ENCODE measurements at regions not wholly inside any gene's neighbourhood (a gene's known extent, or its start where the extent isn't known, plus 50 kb on each side); places are given as distances from the start of the nearest gene placed in this dataset.

GRCh38 chr2:18297534-18298058 lies 262.9 kb downstream of the RDH14 start:
- intact Hi-C loops (cut with DNase I): no loop called here
- Histone ChIP-seq H3K4me3 (replicated peaks in 1 of 3) (no peak overlapping the region), H3K27me3 (no peaks in the 10 kb centered on the region), H3K9me3 (no peaks in the 10 kb centered on the region), H3K36me3 (no peaks in the 10 kb centered on the region), H3K27ac (no peak overlapping the region), H3K4me1 (no peaks in the 10 kb centered on the region)
- TF ChIP-seq CTCF (IDR thresholded peaks at IDR 0.05) (no peak), POLR2A (IDR thresholded peaks at IDR 0.05) (no peak)
- 86 to 89% methylated on average over 6 of the region's 6 CpGs for WGBS, 2 donors
- DNase-seq: no peak

- intact Hi-C loops (cut with DNase I): no loop called here
- Histone ChIP-seq H3K36me3 (no peaks in the 10 kb centered on the region), H3K9me3 (no peaks in the 10 kb centered on the region), H3K27me3 (no peaks in the 10 kb centered on the region), H3K27ac (no peak overlapping the region), H3K4me1 (no peaks in the 10 kb centered on the region), H3K4me3 (replicated peaks in 1 of 3) (no peak overlapping the region)
- TF ChIP-seq CTCF (IDR thresholded peaks at IDR 0.05): no peak
- no peak for TF ChIP-seq POLR2A (IDR thresholded peaks at IDR 0.05)
- no peak for DNase-seq
Observed at GRCh38 chr2:18290386-18290785, 270.1 kb downstream of the RDH14 start.

GRCh38 chr2:18286897-18287296 lies 273.6 kb downstream of the RDH14 start:
- DNase-seq: no peak
- Histone ChIP-seq H3K4me1 (no peaks in the 10 kb centered on the region), H3K36me3 (no peaks in the 10 kb centered on the region), H3K27me3 (no peaks in the 10 kb centered on the region), H3K9me3 (no peaks in the 10 kb centered on the region), H3K4me3 (replicated peaks in 1 of 3) (no peak overlapping the region), H3K27ac (no peak overlapping the region)
- intact Hi-C loops (cut with DNase I): no loop called here
- no peak for TF ChIP-seq CTCF (IDR thresholded peaks at IDR 0.05)
- no peak for TF ChIP-seq POLR2A (IDR thresholded peaks at IDR 0.05)

GRCh38 chr2:18284331-18284730 lies 276.1 kb downstream of the RDH14 start:
- no peak for TF ChIP-seq CTCF (IDR thresholded peaks at IDR 0.05)
- TF ChIP-seq POLR2A (IDR thresholded peaks at IDR 0.05): no peak
- whole genome bisulfite sequencing, 2 donors: 94% methylated on average over 4 of the region's 4 CpGs

GRCh38 chr2:18282026-18282425 lies 278.4 kb downstream of the RDH14 start:
- intact Hi-C loops (cut with DNase I): no loop called here
- H3K27ac ChIP-seq: no peak overlapping the region

More at GRCh38 chr2:18284331-18284730, 276.1 kb downstream of the RDH14 start:
- DNase-seq: no peak
- no peaks in the 10 kb centered on the region for H3K4me1 ChIP-seq
- H3K27ac ChIP-seq: no peak overlapping the region
- no peak overlapping the region for H3K4me3 ChIP-seq (replicated peaks in 1 of 3)
- no peaks in the 10 kb centered on the region for H3K27me3 ChIP-seq
- intact Hi-C loops (cut with DNase I): no loop called here
- no peaks in the 10 kb centered on the region for H3K9me3 ChIP-seq
- H3K36me3 ChIP-seq: no peaks in the 10 kb centered on the region

More at GRCh38 chr2:18282026-18282425, 278.4 kb downstream of the RDH14 start:
- no peak overlapping the region for H3K4me3 ChIP-seq (replicated peaks in 1 of 3)
- DNase-seq: no peak
- TF ChIP-seq POLR2A (IDR thresholded peaks at IDR 0.05) (no peak), CTCF (IDR thresholded peaks at IDR 0.05) (no peak)
- H3K36me3 ChIP-seq: no peaks in the 10 kb centered on the region
- H3K9me3 ChIP-seq: no peaks in the 10 kb centered on the region
- no peaks in the 10 kb centered on the region for H3K27me3 ChIP-seq
- H3K4me1 ChIP-seq: no peaks in the 10 kb centered on the region
